Ascending aorta (tissue), 2 donors: ENCODE measurements at regions not wholly inside any gene's neighbourhood (a gene's known extent, or its start where the extent isn't known, plus 50 kb on each side); places are given as distances from the start of the nearest gene placed in this dataset.

ENCODE experiments used
- DNase-seq, 2 donors: peaks; one replicate each; pipeline ENCODE4 v3.0.0-alpha.2; 2019; ENCODE audit warnings: low spot score in 2 of 2
- H3K27ac ChIP-seq, 2 donors: fragments of 200-600 bp; sonication (generic); one replicate each; pipeline ENCODE4 v1.5.1; 2016 to 2017; ENCODE audit warnings: mild to moderate bottlenecking in 1 of 2
- H3K27me3 ChIP-seq: fragments of 200-600 bp; sonication (generic); one replicate; pipeline ENCODE4 v1.5.1; 2017
- H3K36me3 ChIP-seq, 2 donors: fragments of 200-600 bp; sonication (generic); one replicate each; pipeline ENCODE4 v1.5.1; 2016
- H3K4me1 ChIP-seq, 2 donors: fragments of 200-600 bp; sonication (generic); one replicate each; pipeline ENCODE4 v1.5.1; 2016 to 2017; ENCODE audit warnings: mild to moderate bottlenecking in 1 of 2
- H3K4me3 ChIP-seq, 2 donors: fragments of 200-600 bp; sonication (generic); one replicate each; pipeline ENCODE4 v1.5.1; 2016 to 2017; ENCODE audit warnings: mild to moderate bottlenecking in 1 of 2
- H3K9me3 ChIP-seq, 2 donors: fragments of 200-600 bp; sonication (generic); one replicate each; pipeline ENCODE4 v1.5.1; 2016
- intact Hi-C: fragments of 100-400 bp; cut with DNase I; formaldehyde crosslinking; loops from one replicate; pipeline ENCODE4 v1.15.1; 2023
- TF ChIP-seq, protein P1 (sequence below), 3 experiments: fragments of 200-600 bp in 2 of 3; fragments of 450-650 bp in 1 of 3; sonication (generic) in 2 of 3; IDR thresholded peaks; one replicate each; pipeline ENCODE4 v1.5.1; 2016 to 2019; ENCODE audit warnings: antibody characterized with exemption in 3 of 3, mild to moderate bottlenecking in 1 of 3, moderate library complexity in 1 of 3

DNA sequence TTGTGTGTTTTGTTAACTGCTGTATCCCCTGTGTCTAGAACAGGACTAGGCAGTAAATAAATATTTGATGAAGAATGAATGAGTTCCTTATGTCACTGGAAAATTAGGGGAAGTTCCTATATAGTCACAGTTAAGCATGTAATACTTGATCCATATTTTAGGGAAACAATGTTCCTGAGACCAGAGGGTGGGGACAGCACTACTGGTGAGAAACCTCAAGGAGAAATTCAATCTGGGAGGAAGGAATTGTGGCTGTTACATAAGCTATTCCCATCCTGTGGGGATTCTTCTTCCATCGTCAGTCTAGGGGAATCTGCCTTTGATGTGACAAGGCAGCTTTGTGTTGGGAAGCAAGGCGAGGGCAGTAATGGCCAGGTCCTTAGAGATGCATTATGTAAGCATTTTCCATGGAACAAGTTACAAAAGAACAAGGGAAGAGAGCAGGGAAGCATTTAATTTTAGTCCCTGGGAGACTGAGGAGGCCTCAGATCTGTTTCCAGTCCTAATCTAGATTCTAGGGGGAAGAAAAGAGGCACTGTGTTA is 219.3 kb upstream of the TTC14 start:
- Histone ChIP-seq H3K9me3 (no peaks in the 10 kb centered on the region), H3K4me1 (no peaks in the 10 kb centered on the region), H3K27me3 (no peaks in the 10 kb centered on the region), H3K27ac (no peak overlapping the region), H3K4me3 (no peak overlapping the region), H3K36me3 (no peaks in the 10 kb centered on the region)
- no peak for DNase-seq
- TF ChIP-seq, protein P1, sequence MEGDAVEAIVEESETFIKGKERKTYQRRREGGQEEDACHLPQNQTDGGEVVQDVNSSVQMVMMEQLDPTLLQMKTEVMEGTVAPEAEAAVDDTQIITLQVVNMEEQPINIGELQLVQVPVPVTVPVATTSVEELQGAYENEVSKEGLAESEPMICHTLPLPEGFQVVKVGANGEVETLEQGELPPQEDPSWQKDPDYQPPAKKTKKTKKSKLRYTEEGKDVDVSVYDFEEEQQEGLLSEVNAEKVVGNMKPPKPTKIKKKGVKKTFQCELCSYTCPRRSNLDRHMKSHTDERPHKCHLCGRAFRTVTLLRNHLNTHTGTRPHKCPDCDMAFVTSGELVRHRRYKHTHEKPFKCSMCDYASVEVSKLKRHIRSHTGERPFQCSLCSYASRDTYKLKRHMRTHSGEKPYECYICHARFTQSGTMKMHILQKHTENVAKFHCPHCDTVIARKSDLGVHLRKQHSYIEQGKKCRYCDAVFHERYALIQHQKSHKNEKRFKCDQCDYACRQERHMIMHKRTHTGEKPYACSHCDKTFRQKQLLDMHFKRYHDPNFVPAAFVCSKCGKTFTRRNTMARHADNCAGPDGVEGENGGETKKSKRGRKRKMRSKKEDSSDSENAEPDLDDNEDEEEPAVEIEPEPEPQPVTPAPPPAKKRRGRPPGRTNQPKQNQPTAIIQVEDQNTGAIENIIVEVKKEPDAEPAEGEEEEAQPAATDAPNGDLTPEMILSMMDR (IDR thresholded peaks at IDR 0.05) = no peak
- intact Hi-C loops = no loop called here

DNA sequence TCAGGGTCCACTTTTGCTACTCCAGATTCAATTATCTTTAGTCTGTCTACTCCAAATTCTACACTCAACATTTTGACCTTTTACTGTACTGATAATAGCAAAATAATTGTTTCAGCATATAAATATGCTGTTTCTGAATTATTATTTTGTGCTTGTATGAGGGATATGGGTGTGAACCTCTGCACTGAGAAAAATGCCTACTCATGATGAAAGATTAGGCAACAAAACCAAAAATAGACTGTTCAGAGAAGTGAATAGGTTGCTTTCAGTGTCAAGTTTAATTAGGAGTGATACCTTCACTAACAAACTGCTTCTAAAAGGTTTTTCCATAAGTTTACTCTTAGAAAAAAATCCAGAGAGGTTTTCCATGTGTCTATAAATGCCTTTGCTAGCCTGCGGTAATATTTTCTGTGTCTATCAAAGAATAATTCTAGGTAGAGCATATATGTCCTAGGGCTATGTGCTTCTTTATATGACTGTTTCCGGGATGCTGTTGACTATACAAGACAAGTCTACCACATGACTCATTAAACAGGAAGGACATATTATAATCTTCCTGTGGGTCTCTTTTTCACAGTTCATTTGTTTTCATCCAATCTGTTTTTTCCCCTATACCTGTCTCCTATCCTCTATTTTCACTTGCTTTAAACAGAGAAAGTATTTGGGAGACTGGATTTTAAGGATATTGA is 218.5 kb upstream of the TTC14 start:
- H3K27ac ChIP-seq = no peak overlapping the region
- intact Hi-C loops = no loop called here

DNA sequence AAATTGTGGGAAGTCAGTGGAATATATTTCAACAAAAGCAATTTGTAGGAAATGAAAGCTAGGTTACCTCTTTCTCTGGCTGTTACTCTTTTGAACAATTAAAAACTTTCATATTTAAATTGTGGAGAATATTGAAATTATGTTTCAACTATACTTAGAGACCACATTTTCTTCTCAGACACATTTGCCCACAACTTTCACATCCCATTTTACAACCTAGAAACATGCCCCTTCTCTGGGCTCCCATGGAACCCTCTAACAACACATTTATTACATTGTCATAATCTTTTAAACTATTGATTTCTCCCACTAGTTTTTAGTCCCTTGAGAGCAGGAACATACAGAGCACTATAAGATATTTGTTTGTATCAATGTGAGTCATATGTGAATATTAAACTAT is 211.7 kb upstream of the TTC14 start:
- Histone ChIP-seq H3K4me3 (no peak overlapping the region), H3K27me3 (no peaks in the 10 kb centered on the region), H3K36me3 (no peaks in the 10 kb centered on the region), H3K9me3 (no peaks in the 10 kb centered on the region), H3K4me1 (no peaks in the 10 kb centered on the region), H3K27ac (no peak overlapping the region)
- no peak for DNase-seq
- intact Hi-C loops = no loop called here
- TF ChIP-seq, protein P1 (IDR thresholded peaks at IDR 0.05) = no peak

More for the DNA sequence above, 218.5 kb upstream of the TTC14 start:
- Histone ChIP-seq H3K9me3 (no peaks in the 10 kb centered on the region), H3K4me1 (no peaks in the 10 kb centered on the region), H3K36me3 (no peaks in the 10 kb centered on the region), H3K4me3 (no peak overlapping the region), H3K27me3 (no peaks in the 10 kb centered on the region)
- DNase-seq = no peak
- TF ChIP-seq, protein P1 (IDR thresholded peaks at IDR 0.05) = no peak

DNA sequence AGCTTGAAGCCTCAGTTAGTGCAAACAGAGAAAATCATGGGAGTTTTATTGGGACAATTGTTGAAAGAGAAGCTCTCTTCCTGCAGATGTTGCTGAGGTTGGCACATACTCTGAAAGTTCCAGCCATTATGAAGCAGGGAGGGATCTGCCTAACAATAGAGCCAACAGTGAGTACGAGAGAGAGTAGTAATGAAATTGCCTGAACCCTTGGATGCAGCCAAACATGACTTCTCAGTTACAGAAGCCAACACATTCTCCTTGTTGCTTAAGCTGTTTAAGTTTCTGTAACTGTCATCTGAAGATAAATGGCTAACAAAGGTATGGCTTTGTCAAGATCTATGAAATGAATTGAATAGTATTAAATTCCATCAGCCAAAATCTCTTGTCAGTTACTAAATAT is 211.0 kb upstream of the TTC14 start:
- H3K9me3 ChIP-seq = no peaks in the 10 kb centered on the region
- intact Hi-C loops = no loop called here
- H3K4me3 ChIP-seq = no peak overlapping the region
- no peaks in the 10 kb centered on the region for H3K27me3 ChIP-seq
- no peaks in the 10 kb centered on the region for H3K36me3 ChIP-seq
- no peaks in the 10 kb centered on the region for H3K4me1 ChIP-seq
- no peak for DNase-seq
- TF ChIP-seq, protein P1 (IDR thresholded peaks at IDR 0.05) = no peak
- H3K27ac ChIP-seq = no peak overlapping the region

DNA sequence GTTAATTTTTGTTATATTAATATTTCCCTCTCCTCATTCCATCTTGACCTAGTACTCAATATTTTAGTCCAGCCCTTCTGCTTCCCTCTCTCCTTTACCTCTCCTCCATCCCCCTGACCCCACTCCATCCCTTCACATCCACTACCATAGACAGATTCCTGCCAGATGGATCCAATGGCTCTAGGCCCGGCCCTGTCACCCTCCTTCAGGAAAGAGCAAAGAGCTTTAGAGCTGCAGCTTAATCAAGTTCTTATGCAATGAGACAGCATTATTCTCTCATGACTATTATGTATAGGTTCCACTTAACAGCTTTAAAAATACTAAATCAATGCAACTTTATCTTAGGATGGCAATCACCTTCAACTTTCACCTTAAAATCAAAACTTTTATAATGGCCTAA is 200.7 kb upstream of the TTC14 start:
- TF ChIP-seq, protein P1 (IDR thresholded peaks at IDR 0.05) = no peak
- Histone ChIP-seq H3K27me3 (no peaks in the 10 kb centered on the region), H3K36me3 (no peaks in the 10 kb centered on the region), H3K27ac (no peak overlapping the region), H3K9me3 (no peaks in the 10 kb centered on the region), H3K4me3 (no peak overlapping the region), H3K4me1 (no peaks in the 10 kb centered on the region)
- intact Hi-C loops = no loop called here
- no peak for DNase-seq
